PC-9 (cell line): ENCODE measurements at regions not wholly inside any gene's neighbourhood (a gene's known extent, or its start where the extent isn't known, plus 50 kb on each side); places are given as distances from the start of the nearest gene placed in this dataset.

Experiments used
- BruUV-seq: library from RNA; stranded (reverse); fragments of 400-500 nt; replicated peaks from 2 replicates; lab custom pipeline; 2021; lab: Mats Ljungman, UMichigan
- CTCF ChIA-PET: fragments of 300-600 bp; sonication (Branson Sonifier 250); formaldehyde crosslinking; loops from one replicate; lab custom pipeline; 2022; ENCODE audit warnings: antibody characterized with exemption; lab: Charles Lee
- POLR2A ChIA-PET: fragments of 300-600 bp; sonication (Branson Sonifier 250); formaldehyde crosslinking; loops from one replicate; lab custom pipeline; 2022; ENCODE audit warnings: antibody characterized with exemption; ENCODE audit not compliant: unreplicated experiment; lab: Charles Lee
- DNase-seq, 2 experiments: peaks; one replicate each; pipeline versions ENCODE4 v3.0.0 to v3.0.0-alpha.2; 2015 to 2022; ENCODE audit warnings: mixed read lengths in 1 of 2
- H2AFZ ChIP-seq: fragments of 200-600 bp; sonication (generic); 2 replicates; pipeline ENCODE4 v1.8.1; 2017; ENCODE audit warnings: antibody characterized with exemption
- H3F3A ChIP-seq: fragments of 200-600 bp; sonication (generic); 2 replicates; pipeline ENCODE4 v1.8.1; 2017; ENCODE audit warnings: antibody characterized with exemption, mild to moderate bottlenecking, low read depth; ENCODE audit not compliant: insufficient read depth
- H3K27ac ChIP-seq: fragments of 200-600 bp; sonication (generic); 2 replicates; pipeline ENCODE4 v1.6.1; 2016; ENCODE audit warnings: mixed run types
- H3K27me3 ChIP-seq: fragments of 200-600 bp; sonication (generic); 2 replicates; pipeline ENCODE4 v1.6.1; 2016; ENCODE audit warnings: low read depth, mixed run types; ENCODE audit not compliant: insufficient read depth
- H3K36me3 ChIP-seq: fragments of 200-600 bp; sonication (generic); 2 replicates; pipeline ENCODE4 v1.6.1; 2016; ENCODE audit warnings: low read depth, mixed run types
- H3K4me1 ChIP-seq: fragments of 200-600 bp; sonication (generic); replicated peaks from 2 replicates; pipeline ENCODE4 v1.6.1; 2016; ENCODE audit warnings: mixed run types; ENCODE audit not compliant: insufficient read depth
- H3K4me2 ChIP-seq: fragments of 200-600 bp; sonication (generic); 2 replicates; pipeline ENCODE4 v1.6.1; 2017; ENCODE audit warnings: mixed run types
- H3K4me3 ChIP-seq: fragments of 200-600 bp; sonication (generic); 2 replicates; pipeline ENCODE4 v1.6.1; 2016; ENCODE audit warnings: mixed run types
- H3K79me2 ChIP-seq: fragments of 200-600 bp; sonication (generic); 2 replicates; pipeline ENCODE4 v1.6.1; 2017; ENCODE audit warnings: low read depth, mixed run types
- H3K9me2 ChIP-seq: fragments of 200-600 bp; sonication (generic); 2 replicates; pipeline ENCODE4 v1.8.1; 2017; ENCODE audit warnings: mild to moderate bottlenecking; ENCODE audit not compliant: insufficient read depth
- H3K9me3 ChIP-seq: fragments of 200-600 bp; sonication (generic); 2 replicates; pipeline ENCODE4 v1.8.1; 2016; ENCODE audit warnings: low read depth; ENCODE audit not compliant: insufficient read depth
- H4K20me1 ChIP-seq: fragments of 200-600 bp; sonication (generic); 2 replicates; pipeline ENCODE4 v1.8.1; 2017; ENCODE audit not compliant: insufficient read depth
- EZH2 ChIP-seq: fragments of 200-600 bp; sonication (generic); IDR thresholded peaks from 2 replicates; pipeline ENCODE4 v1.8.0; 2017; ENCODE audit warnings: antibody characterized with exemption, low read depth
- intact Hi-C: fragments of 100-400 bp; cut with micrococcal nuclease; formaldehyde crosslinking; loops from one replicate; pipeline ENCODE4 v1.10.0; 2022; ENCODE audit not compliant: unreplicated experiment
- TF ChIP-seq, protein P1 (sequence below): fragments of 200-600 bp; sonication (generic); conservative IDR thresholded peaks from 2 replicates; pipeline ENCODE4 v1.6.1; 2017; ENCODE audit warnings: mixed run types, antibody characterized with exemption, mild to moderate bottlenecking, moderate library complexity

DNA sequence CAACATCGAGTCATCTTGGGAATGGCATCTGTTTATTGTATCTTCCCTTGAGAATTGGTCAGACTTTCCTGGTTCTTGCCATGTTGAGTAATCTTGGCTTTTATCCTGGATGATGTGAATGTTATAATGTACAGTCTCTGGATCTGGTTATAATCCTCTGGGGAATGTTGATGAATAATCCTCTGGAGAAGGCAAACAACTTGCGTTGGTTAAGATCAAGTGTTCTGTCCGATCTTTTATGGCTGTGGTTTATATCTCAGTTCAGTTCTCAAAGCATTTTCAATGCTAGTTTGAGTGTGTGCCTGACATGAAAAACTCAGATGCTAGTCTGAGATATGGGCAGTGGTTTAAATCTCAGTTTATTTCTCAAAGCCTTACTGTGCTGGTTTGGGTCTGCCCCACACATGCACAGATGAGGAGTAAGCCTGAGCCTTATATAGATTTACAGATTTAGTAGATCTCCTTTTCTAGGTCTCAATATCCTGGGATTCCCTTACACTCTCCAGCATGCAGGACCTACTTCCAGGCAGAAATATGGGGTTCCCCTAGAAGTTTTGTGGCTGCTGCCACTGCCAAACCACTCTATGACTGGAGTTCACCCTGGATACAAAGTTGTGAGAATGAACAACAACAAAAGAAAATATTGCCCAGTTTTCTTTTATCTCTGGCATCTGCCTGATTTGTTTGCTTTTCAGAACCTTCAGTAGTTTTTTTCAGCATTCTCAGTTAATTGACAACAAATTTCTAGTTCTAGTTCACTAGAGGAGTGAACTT is 191.8 kb upstream of the MAN1A1 start:
- intact Hi-C loops: loop anchor here (5.0 kb wide), 1 partner anchor 186 kb away; no protein-coding TSS in a partner anchor
- H3K36me3 ChIP-seq: no peaks in the 10 kb centered on the region
- peak overlapping the region; percentile 35 for H3K27ac ChIP-seq
- BruUV-seq: no TSS peak
- H3K9me2 ChIP-seq: no peaks in the 10 kb centered on the region; the same call in 1 of the 2 replicates
- peaks cover 2% of the 10 kb centered on the region; the same call in 1 of the 2 replicates for H3K9me3 ChIP-seq
- no peaks in the 10 kb centered on the region for H3K79me2 ChIP-seq
- ChIA-PET CTCF (no interaction called here), POLR2A (no interaction called here)
- H2AFZ ChIP-seq: peak overlapping the region; percentile 52
- TF ChIP-seq, protein P1, sequence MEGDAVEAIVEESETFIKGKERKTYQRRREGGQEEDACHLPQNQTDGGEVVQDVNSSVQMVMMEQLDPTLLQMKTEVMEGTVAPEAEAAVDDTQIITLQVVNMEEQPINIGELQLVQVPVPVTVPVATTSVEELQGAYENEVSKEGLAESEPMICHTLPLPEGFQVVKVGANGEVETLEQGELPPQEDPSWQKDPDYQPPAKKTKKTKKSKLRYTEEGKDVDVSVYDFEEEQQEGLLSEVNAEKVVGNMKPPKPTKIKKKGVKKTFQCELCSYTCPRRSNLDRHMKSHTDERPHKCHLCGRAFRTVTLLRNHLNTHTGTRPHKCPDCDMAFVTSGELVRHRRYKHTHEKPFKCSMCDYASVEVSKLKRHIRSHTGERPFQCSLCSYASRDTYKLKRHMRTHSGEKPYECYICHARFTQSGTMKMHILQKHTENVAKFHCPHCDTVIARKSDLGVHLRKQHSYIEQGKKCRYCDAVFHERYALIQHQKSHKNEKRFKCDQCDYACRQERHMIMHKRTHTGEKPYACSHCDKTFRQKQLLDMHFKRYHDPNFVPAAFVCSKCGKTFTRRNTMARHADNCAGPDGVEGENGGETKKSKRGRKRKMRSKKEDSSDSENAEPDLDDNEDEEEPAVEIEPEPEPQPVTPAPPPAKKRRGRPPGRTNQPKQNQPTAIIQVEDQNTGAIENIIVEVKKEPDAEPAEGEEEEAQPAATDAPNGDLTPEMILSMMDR: no peak
- TF ChIP-seq EZH2: no peak
- no peaks in the 10 kb centered on the region for H3K27me3 ChIP-seq
- no peak overlapping the region for H3K4me3 ChIP-seq
- peak overlapping the region; percentile 44 for H3K4me2 ChIP-seq
- peaks cover 11% of the 10 kb centered on the region; the same call in 1 of the 2 replicates for H3F3A ChIP-seq
- H4K20me1 ChIP-seq: no peaks in the 10 kb centered on the region
- DNase-seq: peak in 1 of 2 experiments; percentile 75
- peaks cover 15% of the 10 kb centered on the region for H3K4me1 ChIP-seq

DNA sequence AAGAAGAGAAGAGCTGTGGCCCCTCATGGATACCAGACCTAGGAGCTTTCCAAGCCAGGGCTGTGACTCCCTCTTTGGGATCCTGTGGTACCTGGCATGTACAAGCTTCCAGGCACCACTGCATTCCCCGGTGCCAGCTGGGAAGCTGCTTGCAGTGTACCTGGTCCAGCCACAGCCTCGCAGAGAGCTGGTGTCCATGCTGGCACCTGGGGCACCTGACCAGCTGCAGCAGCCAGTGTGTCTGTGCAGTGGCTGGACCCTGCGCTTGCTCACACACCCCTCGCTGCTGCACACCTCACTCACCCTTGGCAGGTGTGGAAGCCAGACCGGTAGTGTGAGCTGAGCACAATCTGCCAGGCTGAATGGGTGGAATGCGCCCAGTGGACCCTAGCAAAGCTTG is 190.9 kb upstream of the MAN1A1 start:
- H3K9me3 ChIP-seq: no peaks in the 10 kb centered on the region
- no peaks in the 10 kb centered on the region; the same call in 1 of the 2 replicates for H3K9me2 ChIP-seq
- no peaks in the 10 kb centered on the region for H3K79me2 ChIP-seq
- H3K4me1 ChIP-seq: peaks cover 15% of the 10 kb centered on the region
- no peaks in the 10 kb centered on the region for H3K36me3 ChIP-seq
- H3K27me3 ChIP-seq: no peaks in the 10 kb centered on the region
- ChIA-PET CTCF (no interaction called here), POLR2A (no interaction called here)
- no peaks in the 10 kb centered on the region for H4K20me1 ChIP-seq
- no peak overlapping the region for H3K4me3 ChIP-seq
- H3K4me2 ChIP-seq: no peak overlapping the region
- no peak for DNase-seq
- no peak overlapping the region for H3K27ac ChIP-seq
- TF ChIP-seq, protein P1: no peak
- TF ChIP-seq EZH2: no peak
- intact Hi-C loops: loop anchor here (5.0 kb wide), 1 partner anchor 187 kb away; no protein-coding TSS in a partner anchor
- H2AFZ ChIP-seq: no peak overlapping the region
- no TSS peak for BruUV-seq
- H3F3A ChIP-seq: peaks cover 11% of the 10 kb centered on the region; the same call in 1 of the 2 replicates

DNA sequence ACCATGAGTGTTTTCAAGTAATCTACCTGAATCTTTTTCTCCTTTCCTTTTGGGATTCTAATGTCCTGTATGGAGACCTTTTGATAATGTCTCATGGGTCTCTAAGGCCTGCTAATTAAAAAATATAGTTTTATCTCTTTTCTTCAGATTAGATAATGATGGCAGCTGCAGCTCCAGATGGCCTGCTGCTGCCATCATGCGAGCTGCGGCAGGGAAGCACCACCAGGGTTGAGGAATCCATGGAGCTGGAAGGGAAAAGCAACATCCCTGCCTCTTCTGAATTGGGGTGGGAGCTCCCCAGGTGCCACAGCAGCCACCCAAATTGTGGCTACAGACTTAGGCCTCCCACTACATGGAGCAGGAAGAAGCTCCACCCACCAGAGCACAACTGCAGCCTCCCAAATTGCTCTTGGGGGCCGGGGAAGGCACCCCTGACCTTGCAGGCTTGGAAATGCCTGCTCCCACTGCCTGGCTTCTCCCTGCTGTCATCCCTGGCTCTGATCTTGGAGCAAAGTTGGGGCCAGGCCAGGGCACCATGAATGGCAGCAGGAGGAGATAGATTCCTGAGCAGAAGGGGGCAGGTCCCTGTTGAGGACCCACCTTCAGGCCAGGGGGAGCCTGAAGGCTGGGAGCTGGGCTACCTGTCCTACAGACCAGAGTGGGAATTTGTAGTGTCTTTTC is 189.6 kb upstream of the MAN1A1 start:
- H3K9me2 ChIP-seq: no peaks in the 10 kb centered on the region; the same call in 1 of the 2 replicates
- DNase-seq: no peak
- peaks cover 11% of the 10 kb centered on the region; the same call in 1 of the 2 replicates for H3F3A ChIP-seq
- TF ChIP-seq EZH2: no peak
- TF ChIP-seq, protein P1: no peak
- no peaks in the 10 kb centered on the region for H4K20me1 ChIP-seq
- peaks cover 15% of the 10 kb centered on the region for H3K4me1 ChIP-seq
- no TSS peak for BruUV-seq
- POLR2A ChIA-PET: no interaction called here
- H3K27me3 ChIP-seq: no peaks in the 10 kb centered on the region
- no peaks in the 10 kb centered on the region for H3K36me3 ChIP-seq
- no peaks in the 10 kb centered on the region for H3K9me3 ChIP-seq
- no peak overlapping the region for H2AFZ ChIP-seq
- CTCF ChIA-PET: interaction anchor here (0.6 kb wide), 1 partner anchor 366 kb away, joined by 3 read pairs; no protein-coding TSS in a partner anchor
- H3K27ac ChIP-seq: no peak overlapping the region
- H3K4me3 ChIP-seq: no peak overlapping the region
- intact Hi-C loops: no loop called here
- H3K79me2 ChIP-seq: no peaks in the 10 kb centered on the region
- H3K4me2 ChIP-seq: no peak overlapping the region
